ENCODE measurements at regions not wholly inside any gene's neighbourhood (a gene's known extent, or its start where the extent isn't known, plus 50 kb on each side); places are given as distances from the start of the nearest gene placed in this dataset.
A peak's percentile ranks its signal among the peaks of the same experiment; 100 is the strongest.

GRCh38 chr1:201696217-201696761 is 132.7 kb upstream of the IPO9 start:
- Histone ChIP-seq H3K4me3 (ENCODE audit: low read depth, low read length) (peak overlapping the region; percentile 12; the same call in 1 of the 2 replicates), H3K27me3 (no peaks in the 10 kb centered on the region), H3K4me1 (peaks cover 63% of the 10 kb centered on the region), H3K36me3 (no peaks in the 10 kb centered on the region), H3K9me3 (no peaks in the 10 kb centered on the region)
- DNase-seq, result peak; percentile 84
- TF ChIP-seq, protein P1, sequence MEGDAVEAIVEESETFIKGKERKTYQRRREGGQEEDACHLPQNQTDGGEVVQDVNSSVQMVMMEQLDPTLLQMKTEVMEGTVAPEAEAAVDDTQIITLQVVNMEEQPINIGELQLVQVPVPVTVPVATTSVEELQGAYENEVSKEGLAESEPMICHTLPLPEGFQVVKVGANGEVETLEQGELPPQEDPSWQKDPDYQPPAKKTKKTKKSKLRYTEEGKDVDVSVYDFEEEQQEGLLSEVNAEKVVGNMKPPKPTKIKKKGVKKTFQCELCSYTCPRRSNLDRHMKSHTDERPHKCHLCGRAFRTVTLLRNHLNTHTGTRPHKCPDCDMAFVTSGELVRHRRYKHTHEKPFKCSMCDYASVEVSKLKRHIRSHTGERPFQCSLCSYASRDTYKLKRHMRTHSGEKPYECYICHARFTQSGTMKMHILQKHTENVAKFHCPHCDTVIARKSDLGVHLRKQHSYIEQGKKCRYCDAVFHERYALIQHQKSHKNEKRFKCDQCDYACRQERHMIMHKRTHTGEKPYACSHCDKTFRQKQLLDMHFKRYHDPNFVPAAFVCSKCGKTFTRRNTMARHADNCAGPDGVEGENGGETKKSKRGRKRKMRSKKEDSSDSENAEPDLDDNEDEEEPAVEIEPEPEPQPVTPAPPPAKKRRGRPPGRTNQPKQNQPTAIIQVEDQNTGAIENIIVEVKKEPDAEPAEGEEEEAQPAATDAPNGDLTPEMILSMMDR (IDR thresholded peaks at IDR 0.05; ENCODE audit: low read depth, low read length), result no peak; the same call in 1 of the 2 replicates

- H3K36me3 ChIP-seq, result no peaks in the 10 kb centered on the region
- no peaks in the 10 kb centered on the region for H3K9me3 ChIP-seq
- peaks cover 56% of the 10 kb centered on the region for H3K4me1 ChIP-seq
- no peak for DNase-seq
- TF ChIP-seq, protein P1 (IDR thresholded peaks at IDR 0.05; ENCODE audit: low read depth, low read length), result no peak
- no peaks in the 10 kb centered on the region for H3K27me3 ChIP-seq
- no peak overlapping the region for H3K4me3 ChIP-seq (ENCODE audit: low read depth, low read length)
These were observed 131.8 kb upstream of the IPO9 start for GRCh38 chr1:201697174-201697573.

DNA sequence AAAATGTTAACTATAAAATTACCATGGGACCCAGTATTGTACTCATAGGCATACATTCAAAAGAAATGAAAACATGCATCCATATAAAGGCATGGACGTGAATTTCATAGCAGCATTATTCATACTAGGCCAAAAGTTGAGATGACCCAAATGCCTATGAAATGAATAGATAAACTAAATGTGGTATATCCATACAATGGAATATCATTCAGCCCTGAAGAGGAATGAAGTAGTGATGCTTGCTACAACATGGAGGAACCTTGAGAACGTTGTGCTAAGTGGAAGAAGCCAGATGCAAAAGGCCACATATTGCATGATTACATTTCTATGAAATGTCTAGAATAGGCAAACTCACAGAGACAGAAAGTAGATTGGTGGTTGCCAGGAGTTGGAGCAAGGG is 127.1 kb upstream of the IPO9 start:
- H3K4me3 ChIP-seq (ENCODE audit: low read depth, low read length), result no peak overlapping the region
- TF ChIP-seq, protein P1 (IDR thresholded peaks at IDR 0.05; ENCODE audit: low read depth, low read length), result no peak
- H3K9me3 ChIP-seq, result no peaks in the 10 kb centered on the region
- no peak for DNase-seq
- peaks cover 27% of the 10 kb centered on the region for H3K4me1 ChIP-seq
- H3K36me3 ChIP-seq, result no peaks in the 10 kb centered on the region
- H3K27me3 ChIP-seq, result no peaks in the 10 kb centered on the region

DNA sequence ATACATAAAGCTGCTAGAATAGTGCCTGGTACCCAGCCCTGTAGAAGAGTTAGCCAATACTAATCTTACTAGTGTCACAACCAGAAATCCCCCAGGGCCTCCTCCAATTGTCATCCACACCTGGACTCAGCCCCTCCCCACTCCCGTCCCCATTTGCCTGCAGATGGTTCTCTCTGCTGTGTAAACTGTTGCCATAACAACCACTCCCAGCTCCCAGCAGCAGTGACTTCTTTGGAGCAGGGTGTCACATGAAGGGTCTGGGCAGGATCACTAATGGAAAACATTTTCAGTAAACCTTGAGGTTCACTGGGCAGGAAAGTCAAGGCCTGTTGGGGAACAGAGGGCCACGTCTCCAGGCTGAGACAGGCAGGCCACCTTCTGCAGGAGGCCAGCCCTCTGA is 126.0 kb upstream of the IPO9 start:
- Histone ChIP-seq H3K4me3 (ENCODE audit: low read depth, low read length) (no peak overlapping the region), H3K4me1 (peaks cover 16% of the 10 kb centered on the region), H3K9me3 (no peaks in the 10 kb centered on the region), H3K36me3 (no peaks in the 10 kb centered on the region), H3K27me3 (no peaks in the 10 kb centered on the region)
- TF ChIP-seq, protein P1 (IDR thresholded peaks at IDR 0.05; ENCODE audit: low read depth, low read length), result no peak
- peak; percentile 90 for DNase-seq

DNA sequence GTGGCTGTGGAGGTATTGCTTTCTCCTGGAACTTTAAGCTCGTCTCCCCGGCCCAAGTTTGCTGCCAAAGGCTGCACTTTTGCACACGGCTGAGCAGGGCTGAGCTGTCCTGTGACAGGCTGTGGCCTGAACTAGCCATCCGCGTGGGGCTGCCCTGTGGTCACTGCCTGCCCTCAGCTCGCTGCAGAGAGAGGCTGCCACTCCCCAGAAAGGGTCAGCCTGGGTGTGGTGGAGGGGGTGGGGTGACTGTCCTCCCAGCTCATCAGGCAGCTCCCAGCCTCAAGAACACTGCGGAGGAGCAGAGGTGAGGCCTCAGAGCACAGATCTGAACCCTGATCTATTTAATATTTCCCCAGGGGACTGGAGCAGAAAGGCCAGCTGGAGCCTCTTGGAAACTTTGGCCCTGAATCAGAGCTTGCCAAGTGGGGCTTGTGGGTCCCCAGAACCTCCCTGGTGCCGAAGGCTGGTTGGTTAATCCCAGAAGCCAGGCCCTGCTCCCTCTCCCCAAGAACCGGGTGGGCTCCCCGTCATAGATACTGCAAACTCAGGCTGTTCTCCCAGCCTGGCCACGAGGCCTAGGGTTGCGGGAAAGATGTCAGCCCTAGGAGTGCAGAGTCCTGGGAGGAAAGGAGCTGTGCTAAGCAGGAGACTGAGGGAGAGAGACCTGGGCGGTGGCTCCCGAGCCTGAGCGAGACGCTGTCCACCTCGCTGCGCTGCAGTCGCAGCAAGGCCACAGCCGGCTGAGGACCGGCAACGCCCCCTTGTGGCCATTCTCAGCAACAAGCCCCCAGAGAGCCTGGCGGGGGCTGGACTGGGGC is 125.1 kb upstream of the IPO9 start:
- H3K27me3 ChIP-seq, result no peaks in the 10 kb centered on the region
- H3K9me3 ChIP-seq, result no peaks in the 10 kb centered on the region
- DNase-seq, result peak; percentile 90
- no peak overlapping the region for H3K4me3 ChIP-seq (ENCODE audit: low read depth, low read length)
- no peaks in the 10 kb centered on the region for H3K36me3 ChIP-seq
- peaks cover 16% of the 10 kb centered on the region for H3K4me1 ChIP-seq
- TF ChIP-seq, protein P1 (IDR thresholded peaks at IDR 0.05; ENCODE audit: low read depth, low read length), result peak; percentile 95

- H3K36me3 ChIP-seq, result no peaks in the 10 kb centered on the region
- peaks cover 16% of the 10 kb centered on the region for H3K4me1 ChIP-seq
- DNase-seq, result no peak
- TF ChIP-seq, protein P1 (IDR thresholded peaks at IDR 0.05; ENCODE audit: low read depth, low read length), result no peak
- no peaks in the 10 kb centered on the region for H3K27me3 ChIP-seq
- H3K4me3 ChIP-seq (ENCODE audit: low read depth, low read length), result no peak overlapping the region
- H3K9me3 ChIP-seq, result no peaks in the 10 kb centered on the region
These were observed 124.5 kb upstream of the IPO9 start for GRCh38 chr1:201704439-201704792.
